A549 (cell line): ENCODE measurements at regions not wholly inside any gene's neighbourhood (a gene's known extent, or its start where the extent isn't known, plus 50 kb on each side); places are given as distances from the start of the nearest gene placed in this dataset.

Experiments used
- CEBPB ChIP-seq, 2 experiments: fragments of >200 bp in 1 of 2; sonication (Bioruptor Twin) in 1 of 2; formaldehyde crosslinking in 1 of 2; IDR thresholded peaks; 2 replicates each; pipeline ENCODE4 v1.6.1; 2012 to 2016
- MAFK ChIP-seq: fragments of 450-650 bp; IDR thresholded peaks from 2 replicates; pipeline ENCODE4 v1.6.1; 2014; ENCODE audit not compliant: partially characterized antibody
- NR3C1 ChIP-seq: fragments of >200 bp; sonication (Bioruptor Twin); formaldehyde crosslinking; IDR thresholded peaks from 3 replicates; pipeline ENCODE4 v1.6.1; 2017
- PHF8 ChIP-seq: fragments of 200-600 bp; sonication (generic); IDR thresholded peaks from 2 replicates; pipeline ENCODE4 v1.6.1; 2016; ENCODE audit warnings: low read depth, mild to moderate bottlenecking, antibody characterized with exemption, moderate library complexity, borderline replicate concordance
- RNF2 ChIP-seq: fragments of 200-600 bp; sonication (generic); IDR thresholded peaks from 2 replicates; pipeline ENCODE4 v1.6.1; 2016; ENCODE audit warnings: low read depth, mild to moderate bottlenecking, antibody characterized with exemption, moderate library complexity, borderline replicate concordance
- TF ChIP-seq, protein P1 (sequence below): fragments of >200 bp; sonication (Bioruptor Twin); formaldehyde crosslinking; IDR thresholded peaks from 3 replicates; pipeline ENCODE4 v1.5.1; 2016
- TF ChIP-seq, protein P2 (sequence below): fragments of 200-600 bp; sonication (generic); IDR thresholded peaks from 2 replicates; pipeline ENCODE4 v1.6.1; 2016; ENCODE audit warnings: antibody characterized with exemption, mild to moderate bottlenecking, moderate library complexity
- TF ChIP-seq, protein P3 (sequence below): IDR thresholded peaks from 2 replicates; pipeline ENCODE4 v1.6.1; 2012
- TF ChIP-seq, protein P4 (sequence below): fragments of 150-350 bp; IDR thresholded peaks from 2 replicates; pipeline ENCODE4 v1.6.1; 2014; ENCODE audit warnings: low read depth, mild to moderate bottlenecking, low read length

DNA sequence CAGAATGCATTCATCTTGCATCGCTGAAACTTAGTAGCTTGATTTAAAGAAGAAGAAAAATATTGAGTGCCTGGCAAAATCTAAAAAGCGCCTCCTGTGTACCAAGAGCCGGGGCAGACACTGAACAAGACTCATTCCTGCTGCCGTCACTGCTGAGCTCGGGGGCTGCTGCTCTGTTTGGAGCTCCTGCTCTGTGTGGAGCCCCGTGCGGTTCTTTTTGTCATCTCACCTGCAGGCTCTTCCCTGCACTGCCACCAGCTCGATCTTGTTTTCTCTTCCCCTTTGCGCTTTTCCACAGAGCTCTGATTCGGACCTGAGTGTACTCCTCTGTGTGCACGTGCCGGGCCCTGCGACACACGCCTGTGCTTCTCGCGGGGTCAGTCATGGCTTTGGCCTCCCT is 462.1 kb upstream of the DPP6 start:
- no peak for TF ChIP-seq CEBPB (IDR thresholded peaks at IDR 0.05)
- TF ChIP-seq, protein P1, sequence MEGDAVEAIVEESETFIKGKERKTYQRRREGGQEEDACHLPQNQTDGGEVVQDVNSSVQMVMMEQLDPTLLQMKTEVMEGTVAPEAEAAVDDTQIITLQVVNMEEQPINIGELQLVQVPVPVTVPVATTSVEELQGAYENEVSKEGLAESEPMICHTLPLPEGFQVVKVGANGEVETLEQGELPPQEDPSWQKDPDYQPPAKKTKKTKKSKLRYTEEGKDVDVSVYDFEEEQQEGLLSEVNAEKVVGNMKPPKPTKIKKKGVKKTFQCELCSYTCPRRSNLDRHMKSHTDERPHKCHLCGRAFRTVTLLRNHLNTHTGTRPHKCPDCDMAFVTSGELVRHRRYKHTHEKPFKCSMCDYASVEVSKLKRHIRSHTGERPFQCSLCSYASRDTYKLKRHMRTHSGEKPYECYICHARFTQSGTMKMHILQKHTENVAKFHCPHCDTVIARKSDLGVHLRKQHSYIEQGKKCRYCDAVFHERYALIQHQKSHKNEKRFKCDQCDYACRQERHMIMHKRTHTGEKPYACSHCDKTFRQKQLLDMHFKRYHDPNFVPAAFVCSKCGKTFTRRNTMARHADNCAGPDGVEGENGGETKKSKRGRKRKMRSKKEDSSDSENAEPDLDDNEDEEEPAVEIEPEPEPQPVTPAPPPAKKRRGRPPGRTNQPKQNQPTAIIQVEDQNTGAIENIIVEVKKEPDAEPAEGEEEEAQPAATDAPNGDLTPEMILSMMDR, result no peak
- no peak for TF ChIP-seq RNF2
- TF ChIP-seq, protein P2, sequence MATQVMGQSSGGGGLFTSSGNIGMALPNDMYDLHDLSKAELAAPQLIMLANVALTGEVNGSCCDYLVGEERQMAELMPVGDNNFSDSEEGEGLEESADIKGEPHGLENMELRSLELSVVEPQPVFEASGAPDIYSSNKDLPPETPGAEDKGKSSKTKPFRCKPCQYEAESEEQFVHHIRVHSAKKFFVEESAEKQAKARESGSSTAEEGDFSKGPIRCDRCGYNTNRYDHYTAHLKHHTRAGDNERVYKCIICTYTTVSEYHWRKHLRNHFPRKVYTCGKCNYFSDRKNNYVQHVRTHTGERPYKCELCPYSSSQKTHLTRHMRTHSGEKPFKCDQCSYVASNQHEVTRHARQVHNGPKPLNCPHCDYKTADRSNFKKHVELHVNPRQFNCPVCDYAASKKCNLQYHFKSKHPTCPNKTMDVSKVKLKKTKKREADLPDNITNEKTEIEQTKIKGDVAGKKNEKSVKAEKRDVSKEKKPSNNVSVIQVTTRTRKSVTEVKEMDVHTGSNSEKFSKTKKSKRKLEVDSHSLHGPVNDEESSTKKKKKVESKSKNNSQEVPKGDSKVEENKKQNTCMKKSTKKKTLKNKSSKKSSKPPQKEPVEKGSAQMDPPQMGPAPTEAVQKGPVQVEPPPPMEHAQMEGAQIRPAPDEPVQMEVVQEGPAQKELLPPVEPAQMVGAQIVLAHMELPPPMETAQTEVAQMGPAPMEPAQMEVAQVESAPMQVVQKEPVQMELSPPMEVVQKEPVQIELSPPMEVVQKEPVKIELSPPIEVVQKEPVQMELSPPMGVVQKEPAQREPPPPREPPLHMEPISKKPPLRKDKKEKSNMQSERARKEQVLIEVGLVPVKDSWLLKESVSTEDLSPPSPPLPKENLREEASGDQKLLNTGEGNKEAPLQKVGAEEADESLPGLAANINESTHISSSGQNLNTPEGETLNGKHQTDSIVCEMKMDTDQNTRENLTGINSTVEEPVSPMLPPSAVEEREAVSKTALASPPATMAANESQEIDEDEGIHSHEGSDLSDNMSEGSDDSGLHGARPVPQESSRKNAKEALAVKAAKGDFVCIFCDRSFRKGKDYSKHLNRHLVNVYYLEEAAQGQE, result no peak
- TF ChIP-seq, protein P3, sequence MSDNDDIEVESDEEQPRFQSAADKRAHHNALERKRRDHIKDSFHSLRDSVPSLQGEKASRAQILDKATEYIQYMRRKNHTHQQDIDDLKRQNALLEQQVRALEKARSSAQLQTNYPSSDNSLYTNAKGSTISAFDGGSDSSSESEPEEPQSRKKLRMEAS, result no peak
- TF ChIP-seq MAFK, result no peak
- no peak for TF ChIP-seq PHF8
- no peak for TF ChIP-seq NR3C1
- TF ChIP-seq, protein P4, sequence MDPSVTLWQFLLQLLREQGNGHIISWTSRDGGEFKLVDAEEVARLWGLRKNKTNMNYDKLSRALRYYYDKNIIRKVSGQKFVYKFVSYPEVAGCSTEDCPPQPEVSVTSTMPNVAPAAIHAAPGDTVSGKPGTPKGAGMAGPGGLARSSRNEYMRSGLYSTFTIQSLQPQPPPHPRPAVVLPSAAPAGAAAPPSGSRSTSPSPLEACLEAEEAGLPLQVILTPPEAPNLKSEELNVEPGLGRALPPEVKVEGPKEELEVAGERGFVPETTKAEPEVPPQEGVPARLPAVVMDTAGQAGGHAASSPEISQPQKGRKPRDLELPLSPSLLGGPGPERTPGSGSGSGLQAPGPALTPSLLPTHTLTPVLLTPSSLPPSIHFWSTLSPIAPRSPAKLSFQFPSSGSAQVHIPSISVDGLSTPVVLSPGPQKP, result no peak
